Stimulated activated naive CD8-positive, alpha-beta T cell treated with anti-CD3 and anti-CD28 coated beads, Interleukin-15, Interleukin-2, amounts not matched to agents 100 U/mL and 50 U/mL, for 24 hours (primary cell): ENCODE measurements at regions not wholly inside any gene's neighbourhood (a gene's known extent, or its start where the extent isn't known, plus 50 kb on each side); places are given as distances from the start of the nearest gene placed in this dataset.

ENCODE experiments used
- ATAC-seq: fragments of 150-1000 bp; cut with Tn5 transposase; one replicate; pipeline ENCODE4 v1.10.0; 2021
- DNase-seq: peaks from one replicate; pipeline ENCODE4 v3.0.0; 2021

DNA sequence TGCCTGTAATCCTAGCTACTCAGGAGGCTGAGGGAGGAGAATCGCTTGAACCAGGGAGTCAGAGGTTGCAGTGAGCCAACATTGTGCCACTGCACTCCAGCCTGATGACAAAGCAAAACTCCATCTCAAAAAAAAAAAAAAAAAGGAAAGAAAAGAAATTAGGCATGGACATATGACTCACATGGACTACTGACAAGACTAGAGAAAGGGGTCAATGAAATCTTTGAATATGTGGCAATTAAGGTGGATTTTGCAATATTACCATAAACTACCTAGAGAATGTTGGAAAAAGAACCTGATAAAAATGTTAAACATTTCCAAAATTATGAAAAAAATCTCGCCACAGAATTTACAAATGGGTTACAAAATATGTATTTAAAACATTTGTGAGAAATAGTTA, 873.6 kb downstream of the C12orf50 start:
- DNase-seq = no peak
- ATAC-seq = no peak

DNA sequence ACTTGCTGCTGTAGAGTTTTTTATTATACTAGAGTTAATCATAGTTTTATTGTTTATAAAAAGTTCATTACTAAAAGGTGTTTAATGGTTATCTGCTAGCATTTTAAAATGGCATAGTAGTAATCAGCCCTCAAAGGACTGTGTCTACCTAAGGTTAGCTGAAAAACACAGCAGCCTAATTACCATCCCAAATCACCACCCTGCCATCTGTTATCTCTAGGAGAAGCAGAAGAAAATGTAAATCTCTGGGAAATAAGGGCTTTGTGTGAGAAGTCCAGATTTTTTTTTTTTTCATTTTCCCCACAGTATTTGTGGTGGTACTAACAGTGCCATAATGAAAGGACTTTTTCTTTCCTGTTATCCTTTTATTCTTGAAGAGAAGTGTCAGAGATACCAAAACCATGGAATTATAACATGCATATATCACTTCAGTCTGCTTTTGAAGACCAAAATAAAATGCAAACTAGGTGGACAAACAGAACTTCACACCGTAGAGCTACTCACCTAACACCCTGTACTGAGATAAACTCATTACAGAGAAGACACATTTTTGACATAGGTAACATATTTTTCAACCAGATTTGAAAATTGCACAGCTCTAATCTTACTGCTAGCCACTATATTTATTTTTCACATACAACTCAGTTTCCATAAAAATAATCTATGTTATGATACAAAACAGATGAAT, 876.2 kb downstream of the C12orf50 start:
- no peak for DNase-seq

DNA sequence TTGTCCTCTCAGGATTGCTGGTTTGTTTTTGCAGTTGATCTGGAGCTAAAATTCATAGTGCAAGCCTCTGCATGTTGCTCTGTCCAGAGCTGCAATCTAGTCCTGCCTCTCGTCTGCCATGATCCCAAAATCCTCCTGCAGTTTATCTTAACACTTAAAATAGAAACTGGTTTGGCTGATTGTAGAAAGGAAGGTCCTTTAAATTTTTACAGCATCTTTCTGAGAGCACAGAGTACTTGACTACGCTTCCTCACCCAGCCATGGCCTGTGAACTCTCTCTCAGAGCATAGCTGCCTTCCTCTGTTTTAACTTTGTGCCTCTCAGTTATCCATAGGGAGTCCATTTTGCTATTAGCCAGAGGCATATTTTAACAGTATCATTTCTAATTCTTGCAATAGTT, 877.1 kb downstream of the C12orf50 start:
- DNase-seq = no peak
- ATAC-seq = no peak

More for the DNA sequence above, 876.2 kb downstream of the C12orf50 start:
- ATAC-seq = no peak

DNA sequence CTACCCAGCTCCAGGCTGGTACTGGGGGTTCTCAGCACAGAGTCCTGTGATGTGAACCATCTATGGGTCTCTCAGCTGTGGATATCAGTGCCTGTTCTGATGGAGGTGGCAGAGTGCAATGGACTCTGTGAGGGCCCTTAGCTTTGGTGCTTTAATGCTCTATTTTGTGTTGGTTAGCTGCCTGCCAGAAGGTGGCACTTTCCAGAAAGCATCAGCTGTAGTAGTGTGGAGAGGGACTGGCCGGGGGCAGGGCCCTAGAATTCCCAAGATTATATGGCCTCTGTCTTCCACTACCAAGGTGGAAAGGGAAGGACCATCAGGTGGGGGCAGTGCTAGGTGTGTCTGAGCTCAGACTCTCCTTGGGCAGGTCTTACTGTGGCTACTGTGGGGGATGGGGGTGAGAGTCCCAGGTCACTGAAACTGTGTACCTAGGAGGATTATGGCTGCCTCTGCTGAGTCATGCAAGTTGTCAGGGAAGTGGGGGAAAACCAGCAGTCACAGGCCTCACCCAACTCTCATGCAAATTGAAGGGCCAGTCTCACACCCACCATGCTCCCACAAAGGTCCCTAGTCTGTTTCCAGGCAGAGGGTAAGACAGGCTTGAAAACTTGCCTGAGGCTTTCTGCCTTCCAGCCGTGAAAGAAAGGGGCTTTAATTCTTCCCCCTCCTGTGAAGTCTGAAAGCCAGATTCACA, 878.1 kb downstream of the C12orf50 start:
- no peak for DNase-seq
- ATAC-seq = no peak

DNA sequence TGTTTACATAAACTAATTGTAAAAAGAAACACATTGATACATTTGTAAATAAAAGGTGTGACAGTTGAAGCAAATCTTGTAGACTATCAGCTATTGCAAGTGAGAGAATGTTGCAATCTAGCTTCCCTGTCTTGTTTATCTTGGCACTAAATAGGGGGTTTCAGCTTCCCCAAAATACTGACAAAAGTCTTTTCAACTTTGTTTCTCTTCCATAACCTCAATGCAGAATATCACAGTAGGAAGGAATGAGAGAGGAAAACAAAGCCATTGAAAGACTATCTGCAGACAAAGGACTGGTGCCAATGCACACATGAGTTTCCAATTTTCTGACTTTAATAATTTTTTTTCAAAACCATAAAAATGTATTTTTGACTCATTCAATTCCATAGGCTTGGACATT, 886.2 kb upstream of the MGAT4C start:
- DNase-seq (no peak), ATAC-seq (no peak)

DNA sequence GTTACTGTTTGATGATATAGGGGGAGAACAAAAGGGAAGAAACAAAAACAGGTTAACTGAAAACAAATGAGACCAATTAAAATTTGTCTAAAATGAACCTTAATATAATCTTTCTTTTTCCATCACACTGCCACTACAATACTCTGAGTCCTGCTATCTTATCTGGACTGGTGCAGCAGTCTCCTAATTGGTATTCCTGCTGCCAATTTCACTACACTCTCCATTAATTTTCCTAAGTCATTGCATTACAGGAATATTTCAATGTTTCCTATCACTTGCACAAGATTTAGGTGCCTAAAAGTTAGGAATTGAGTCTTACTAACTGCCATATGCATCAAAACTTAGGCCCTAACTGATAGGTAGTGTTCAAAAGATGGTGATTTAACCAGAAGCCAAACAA, 884.9 kb upstream of the MGAT4C start:
- DNase-seq (no peak), ATAC-seq (no peak)

DNA sequence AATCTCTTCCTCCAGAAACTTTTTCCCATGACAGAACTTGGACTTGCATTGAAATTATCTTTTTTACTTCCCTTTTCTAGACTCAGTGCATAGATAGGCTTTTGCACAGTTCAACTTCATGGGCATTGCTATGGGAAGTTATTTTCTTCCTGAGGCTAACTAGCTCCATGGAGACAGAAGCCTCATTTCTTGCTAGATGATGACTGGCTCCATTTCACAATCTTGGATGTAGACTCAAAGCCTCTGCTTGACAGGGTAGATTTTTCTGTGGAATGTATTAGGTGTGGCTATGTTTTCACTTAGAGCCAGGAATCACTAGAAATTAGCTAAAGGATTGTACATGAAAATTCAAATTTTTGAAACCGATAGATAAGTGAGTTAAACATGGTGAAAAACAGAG, 884.1 kb upstream of the MGAT4C start:
- no peak for ATAC-seq
- no peak for DNase-seq

DNA sequence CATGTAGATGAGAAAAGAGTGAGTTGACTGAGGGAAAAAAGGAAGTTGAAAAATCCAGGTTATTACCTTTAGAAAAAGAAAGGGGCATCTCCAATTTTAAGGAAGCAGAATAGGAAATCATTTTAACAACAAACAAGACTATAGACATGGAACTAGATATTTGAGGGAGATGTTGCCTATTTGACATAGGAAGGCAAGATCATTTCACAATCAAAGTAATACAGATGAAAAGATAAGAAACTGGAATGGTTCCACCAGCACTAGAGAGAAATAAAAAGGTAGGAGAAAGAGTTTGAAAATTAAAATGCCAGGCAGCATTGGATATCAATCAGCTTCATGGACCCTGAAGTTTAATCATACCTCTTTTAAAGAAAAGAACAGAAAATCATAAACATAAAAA, 881.0 kb upstream of the MGAT4C start:
- ATAC-seq = no peak
- DNase-seq = no peak

DNA sequence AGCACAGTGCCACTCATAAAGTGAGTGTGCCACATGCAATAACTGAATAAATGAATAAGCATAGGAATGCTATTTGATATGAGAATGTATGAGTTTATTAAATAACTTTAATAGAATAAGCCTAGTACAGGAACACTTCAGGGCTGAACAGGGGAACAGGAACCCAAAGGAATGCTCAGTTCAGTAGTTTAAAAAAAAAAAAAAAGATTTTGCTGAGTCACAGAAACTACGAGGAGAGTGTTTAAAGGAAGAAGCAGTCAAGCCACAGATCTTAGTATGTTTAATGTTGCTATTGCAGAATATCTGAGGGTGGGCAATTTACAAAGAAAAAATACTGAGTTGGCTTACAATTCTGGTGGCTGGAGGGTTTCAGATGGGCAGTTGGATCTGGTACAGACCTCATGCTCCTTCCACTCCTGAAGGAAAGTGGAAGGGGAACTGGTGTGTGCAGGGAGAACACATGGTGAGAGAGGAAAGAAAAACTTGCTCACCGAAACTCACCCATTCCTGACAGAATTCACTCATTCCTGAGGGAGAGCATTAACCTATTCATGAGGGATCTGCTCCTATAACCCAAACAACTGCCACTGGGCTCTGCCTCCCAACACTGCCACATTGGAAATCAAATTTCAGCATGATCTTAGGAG, 880.3 kb upstream of the MGAT4C start:
- DNase-seq (no peak), ATAC-seq (no peak)

DNA sequence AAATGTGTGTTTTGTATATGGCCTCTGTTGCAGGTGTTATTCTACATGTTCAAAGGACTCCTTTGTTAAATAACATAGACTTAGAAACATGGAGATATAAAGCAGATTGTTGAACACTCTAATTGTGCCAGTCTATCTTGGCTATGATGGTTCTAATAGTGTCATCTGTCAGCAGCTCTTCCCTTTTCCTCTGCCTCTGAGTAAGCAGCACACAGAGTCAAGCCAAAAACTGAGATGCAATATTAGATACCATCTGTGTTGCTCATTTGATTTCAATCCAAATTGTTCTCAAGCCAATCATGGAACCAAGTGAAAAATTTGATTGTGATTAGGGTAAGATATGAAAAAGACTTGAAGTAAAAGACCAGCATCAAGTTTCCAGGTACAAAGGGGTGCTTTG, 871.1 kb upstream of the MGAT4C start:
- ATAC-seq = no peak
- DNase-seq = no peak

DNA sequence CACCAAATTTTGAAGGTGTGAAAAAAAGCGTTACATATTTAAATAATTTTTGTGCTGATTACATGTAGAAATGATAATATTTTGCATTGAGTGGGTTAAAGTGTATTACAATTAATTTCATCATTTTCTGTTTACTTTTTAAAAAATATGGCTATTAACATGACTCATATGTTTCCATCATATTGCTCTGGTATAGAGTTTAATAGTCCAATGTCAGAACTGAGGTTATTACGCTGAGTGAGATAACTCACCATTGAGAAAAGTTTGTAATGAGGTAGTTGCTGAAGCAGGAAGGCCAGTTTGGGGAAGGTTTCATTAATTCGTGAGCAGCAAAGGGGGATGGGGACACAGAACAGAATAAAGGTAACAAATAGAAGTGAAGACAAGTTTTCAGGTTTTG, 865.7 kb upstream of the MGAT4C start:
- DNase-seq (no peak), ATAC-seq (no peak)

DNA sequence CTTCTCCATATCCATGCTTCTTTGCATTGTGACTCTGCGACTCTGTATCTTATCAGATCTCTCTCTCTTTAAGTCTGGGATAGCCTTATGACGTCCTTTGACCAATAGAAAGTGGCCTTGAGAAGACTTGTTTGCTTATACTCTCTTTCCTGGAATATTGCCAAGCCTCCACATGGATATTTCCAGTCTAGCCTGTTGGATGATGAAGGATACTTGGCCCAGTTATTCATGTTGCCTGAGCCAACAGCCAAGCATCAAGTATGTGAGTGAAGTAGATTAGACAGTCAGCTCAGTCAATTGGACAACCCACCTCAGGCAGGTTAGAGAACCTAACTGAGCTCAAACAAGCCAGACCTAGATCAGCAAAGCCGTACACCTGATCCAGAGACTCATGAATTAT, 864.2 kb upstream of the MGAT4C start:
- ATAC-seq = no peak
- DNase-seq = no peak

DNA sequence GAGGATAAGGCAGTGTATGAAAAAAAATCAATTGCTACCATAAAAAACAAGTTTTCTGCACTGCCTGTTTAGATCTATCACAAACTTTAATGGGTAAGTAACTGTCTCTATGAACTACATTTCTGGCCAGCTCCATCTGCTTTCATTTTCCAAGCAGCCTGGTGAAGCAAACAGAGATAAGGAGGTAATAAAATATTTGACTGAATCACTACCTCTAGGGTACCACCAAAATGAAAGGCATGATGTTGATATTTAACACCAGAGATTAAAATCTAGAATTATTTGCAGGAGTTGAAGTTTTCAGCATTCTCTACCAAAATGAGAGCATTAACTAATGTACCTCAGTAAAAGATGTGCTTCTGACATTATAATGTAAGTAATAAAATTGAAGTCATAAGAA, 863.5 kb upstream of the MGAT4C start:
- no peak for DNase-seq

DNA sequence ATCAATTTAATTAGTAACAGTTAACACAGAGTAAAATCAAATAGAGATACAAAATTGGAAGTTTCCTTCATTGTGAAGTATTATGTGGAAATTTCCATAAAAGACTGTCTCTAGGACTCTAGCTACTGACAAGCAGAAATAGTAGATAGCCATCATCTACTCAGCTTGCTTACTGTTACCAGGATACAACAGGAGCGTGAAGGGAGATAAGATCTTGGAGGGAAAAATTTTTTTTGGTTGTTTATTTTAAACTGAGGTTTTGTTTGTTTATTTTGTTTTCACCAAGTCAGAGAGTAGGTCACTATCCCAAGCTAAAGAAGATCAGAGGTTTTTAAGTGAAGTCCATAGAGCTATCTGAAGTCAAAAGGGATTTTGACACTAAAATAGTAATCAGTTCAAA, 861.3 kb upstream of the MGAT4C start:
- DNase-seq = no peak
- ATAC-seq = no peak

More for the DNA sequence above, 863.5 kb upstream of the MGAT4C start:
- no peak for ATAC-seq

DNA sequence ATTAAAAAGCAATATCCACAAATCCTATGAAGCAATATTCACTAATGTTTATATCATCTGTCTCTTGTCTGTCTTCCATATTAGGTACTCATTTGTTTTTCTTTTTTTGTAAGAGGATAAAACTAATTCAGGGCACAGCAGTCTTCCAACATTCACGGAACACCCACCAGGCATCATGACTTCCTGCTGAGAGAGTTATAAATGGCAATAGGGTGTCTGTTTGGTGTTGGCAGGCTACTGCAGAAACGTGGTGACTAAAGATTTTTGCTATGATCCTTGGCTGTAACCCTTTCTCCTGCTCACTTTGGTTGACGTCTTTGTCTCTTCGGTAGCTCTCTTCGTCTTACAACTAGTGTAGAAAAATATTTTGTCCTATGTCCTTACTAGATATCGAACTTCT, 860.6 kb upstream of the MGAT4C start:
- ATAC-seq (no peak), DNase-seq (no peak)

DNA sequence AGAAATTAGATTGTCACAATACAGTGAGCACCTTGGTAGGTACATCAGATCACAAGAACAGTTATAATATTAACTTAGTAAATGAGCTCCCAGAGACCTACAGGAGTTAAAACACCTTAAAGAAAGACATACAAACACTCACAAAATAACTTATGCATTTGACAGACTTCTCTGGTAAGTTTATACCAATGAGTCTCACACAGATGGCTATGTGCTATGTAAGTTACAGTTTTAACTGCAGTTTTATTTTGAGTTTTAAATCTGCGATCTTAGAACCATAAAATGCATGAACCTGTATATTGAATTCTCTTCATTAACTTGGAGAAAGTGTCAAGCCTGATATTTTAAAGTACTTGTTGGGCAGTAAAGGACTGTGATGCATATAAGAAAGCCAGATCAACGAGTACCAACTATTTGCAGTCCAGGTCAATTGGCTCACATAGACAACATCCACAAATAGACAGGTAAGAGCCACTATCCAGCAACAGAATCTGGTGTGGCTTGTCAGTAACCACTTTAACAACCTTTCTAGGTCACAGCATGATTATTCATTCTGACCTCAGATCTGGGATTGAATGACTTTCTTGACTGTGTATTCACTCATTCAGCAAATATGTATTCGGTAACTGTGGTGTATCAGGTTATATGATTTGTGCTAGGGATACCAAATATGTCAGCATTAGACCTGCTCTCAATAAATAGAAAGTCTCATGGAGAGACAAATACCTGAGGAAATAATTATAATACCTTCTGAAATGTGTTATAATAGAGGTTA, 856.6 kb upstream of the MGAT4C start:
- DNase-seq (no peak), ATAC-seq (no peak)

DNA sequence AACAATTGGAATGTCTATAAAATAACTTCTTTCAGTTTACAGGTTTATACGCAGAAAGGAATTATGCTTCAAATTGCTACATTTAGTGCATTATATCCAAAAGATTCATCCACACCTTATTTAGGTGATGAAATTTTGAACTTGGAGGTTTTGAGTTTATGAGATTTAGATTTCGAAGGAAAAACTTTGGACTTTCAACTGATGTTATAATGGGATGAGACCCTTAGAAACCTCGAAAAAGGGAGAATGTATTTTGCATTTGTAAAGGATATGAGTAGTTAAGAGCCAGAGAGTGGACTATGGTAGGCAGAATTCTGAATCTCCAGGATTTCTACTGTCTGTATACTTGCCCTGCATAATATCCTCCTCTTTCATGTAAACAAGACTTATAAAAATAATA, 851.6 kb upstream of the MGAT4C start:
- no peak for DNase-seq

DNA sequence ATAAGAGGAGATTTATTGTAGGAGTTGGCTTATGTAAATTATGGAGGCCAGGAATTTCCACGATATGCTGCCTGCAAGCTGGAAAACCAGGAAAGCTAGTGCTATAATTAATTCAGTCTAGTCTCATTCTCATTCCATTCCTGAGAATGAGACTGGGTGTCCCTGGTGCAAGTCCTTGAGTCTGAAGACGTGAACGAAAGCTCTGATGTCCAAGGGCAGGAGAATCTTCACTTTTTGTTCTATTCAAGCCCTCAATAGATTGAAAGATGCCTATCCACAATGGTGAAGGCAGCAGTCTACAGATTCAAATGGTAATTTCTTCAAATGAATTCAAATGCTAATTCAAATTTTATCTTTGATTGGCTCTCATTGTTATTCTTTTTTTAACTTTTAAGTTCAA, 851.1 kb upstream of the MGAT4C start:
- DNase-seq (no peak), ATAC-seq (no peak)

More for the DNA sequence above, 851.6 kb upstream of the MGAT4C start:
- ATAC-seq = no peak

DNA sequence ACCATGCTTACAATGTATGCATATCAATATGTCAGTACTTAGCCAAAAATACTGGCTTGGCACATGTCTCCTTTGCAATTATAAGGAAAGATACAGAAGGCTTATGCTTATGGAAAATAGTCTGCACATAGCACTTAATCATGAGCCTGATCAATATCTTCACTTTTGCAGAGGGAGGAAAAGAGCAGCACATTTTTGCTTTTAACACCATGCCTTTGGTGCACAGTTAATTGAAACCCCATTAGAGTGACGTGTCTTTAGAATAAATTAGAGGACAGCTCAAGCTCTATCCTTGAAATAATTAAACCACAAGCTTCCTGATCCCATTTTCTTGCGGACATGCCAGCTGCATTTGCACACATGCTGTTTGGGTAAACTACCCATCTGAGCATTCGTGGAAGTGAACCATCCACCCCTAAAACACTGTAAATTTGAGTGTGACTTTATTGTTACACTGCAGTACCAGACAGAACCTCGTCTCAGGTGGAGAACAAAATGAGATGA, 839.9 kb upstream of the MGAT4C start:
- ATAC-seq = no peak
- DNase-seq = no peak

DNA sequence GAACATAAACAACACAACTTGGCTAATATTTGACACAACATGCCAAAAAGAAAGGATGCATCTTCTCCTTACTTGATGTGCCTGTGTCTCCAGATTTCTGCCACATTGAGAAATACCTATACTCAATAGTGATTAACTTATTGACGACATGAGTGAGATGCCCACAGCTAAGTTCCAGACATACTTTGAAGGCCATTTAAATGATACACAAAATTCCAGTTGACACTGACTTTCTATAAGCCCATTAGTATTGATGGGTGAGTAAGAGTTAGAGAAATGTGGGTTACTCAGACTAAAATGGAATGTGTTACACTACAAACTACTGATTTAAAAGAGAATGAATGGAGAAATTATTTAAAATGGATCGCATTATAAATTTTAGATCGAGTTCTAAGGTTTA, 838.2 kb upstream of the MGAT4C start:
- DNase-seq (no peak), ATAC-seq (no peak)

DNA sequence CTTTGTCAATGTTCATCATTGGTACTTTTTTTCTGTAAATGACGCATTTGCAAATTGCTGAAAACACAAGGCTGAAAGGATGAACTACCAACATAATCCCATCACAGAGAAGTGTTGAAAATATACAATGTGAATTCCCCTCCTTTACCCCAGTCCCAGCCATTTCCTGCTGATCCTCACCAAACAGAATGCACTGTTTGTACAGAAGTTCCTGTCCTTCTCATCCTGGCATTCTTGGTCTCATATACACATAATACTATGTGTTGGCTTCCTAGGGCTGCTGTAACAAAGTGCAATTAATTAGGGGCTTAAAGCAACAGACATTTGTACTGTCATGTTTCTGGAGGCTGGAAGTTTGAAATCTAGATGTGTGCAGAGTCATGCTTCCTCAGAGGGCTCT, 836.2 kb upstream of the MGAT4C start:
- DNase-seq = no peak
- ATAC-seq = no peak

DNA sequence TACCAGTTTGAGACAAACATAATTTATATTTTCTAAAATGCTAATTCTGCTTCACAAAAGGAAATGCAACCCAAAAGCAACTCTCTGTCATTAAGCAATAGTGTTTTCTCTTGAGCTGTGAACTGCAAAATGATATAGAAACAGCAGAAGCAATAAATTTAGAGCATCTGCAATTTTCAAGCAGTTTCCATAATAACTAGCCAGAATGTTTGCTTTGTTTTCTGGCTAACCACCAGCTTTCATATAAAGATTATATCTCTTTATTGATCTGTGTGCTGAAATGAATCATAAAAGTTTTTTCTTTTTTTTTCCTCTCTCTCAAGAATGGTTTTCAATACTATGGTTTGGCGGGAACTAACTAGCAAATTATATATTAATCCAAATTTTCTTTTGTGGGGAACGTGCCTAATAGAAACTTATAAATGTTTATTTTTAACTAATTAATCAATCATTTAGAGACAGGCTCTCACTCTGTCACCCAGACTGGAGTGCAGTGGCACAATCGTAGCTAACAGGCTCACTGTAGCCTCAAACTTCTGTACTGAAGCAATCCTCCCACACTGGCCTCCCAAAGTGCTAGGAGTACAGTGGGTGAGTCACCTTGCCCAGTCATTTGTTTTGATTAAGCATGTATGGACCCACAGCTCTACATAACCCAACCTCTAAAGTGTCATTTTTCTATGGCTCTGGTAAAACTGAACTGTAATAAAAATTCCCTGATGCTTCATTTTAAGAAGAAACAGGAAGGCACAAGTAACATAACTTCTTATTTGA, 830.1 kb upstream of the MGAT4C start:
- DNase-seq (no peak), ATAC-seq (no peak)
